H1 (cell line): ENCODE measurements at regions not wholly inside any gene's neighbourhood (a gene's known extent, or its start where the extent isn't known, plus 50 kb on each side); places are given as distances from the start of the nearest gene placed in this dataset.

ENCODE experiments used
- FOSL1 ChIP-seq: IDR thresholded peaks from 2 replicates; pipeline ENCODE4 v1.6.1; 2011; ENCODE audit warnings: mild to moderate bottlenecking, low read depth, low read length, moderate library complexity; ENCODE audit not compliant: insufficient read depth
- GTF2F1 ChIP-seq: IDR thresholded peaks from 2 replicates; pipeline ENCODE4 v1.6.1; 2012; ENCODE audit warnings: low read depth, low read length, improper control_type of control experiment, borderline replicate concordance
- HDAC6 ChIP-seq: IDR thresholded peaks from one replicate; pipeline ENCODE4 v1.7.1; 2012; ENCODE audit warnings: low read depth, mild to moderate bottlenecking, inconsistent platforms, low read length, moderate library complexity
- NRF1 ChIP-seq: IDR thresholded peaks from 2 replicates; pipeline ENCODE4 v1.6.1; 2011; ENCODE audit warnings: mild to moderate bottlenecking, low read depth, low read length, improper control_type of control experiment
- SP2 ChIP-seq: IDR thresholded peaks from 2 replicates; pipeline ENCODE4 v1.6.1; 2012; ENCODE audit warnings: mild to moderate bottlenecking, low read length, inconsistent platforms

DNA sequence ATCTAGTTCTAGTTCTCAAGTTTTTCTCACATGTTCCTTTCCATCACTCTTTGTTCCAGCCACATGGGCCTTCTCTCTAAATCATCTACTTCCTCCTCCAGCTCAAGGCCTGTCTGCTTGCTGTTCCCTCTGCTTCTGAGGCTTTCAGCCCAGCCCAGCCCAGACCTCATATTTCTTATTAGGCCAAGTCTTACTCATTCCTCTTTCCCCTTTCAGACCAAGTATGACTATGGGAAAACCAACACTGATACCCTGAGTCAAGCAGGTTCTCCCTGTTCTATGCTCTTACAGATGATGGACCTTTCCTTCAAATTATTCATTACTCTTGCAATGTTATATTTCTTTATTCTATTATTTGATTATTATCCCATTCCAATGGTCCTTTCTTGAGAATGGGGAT, 80.3 kb upstream of the SEM1 start (continued):
- TF ChIP-seq SP2 (no peak), NRF1 (no peak), GTF2F1 (no peak), FOSL1 (no peak), HDAC6 (no peak)
